NT2/D1 (cell line): ENCODE measurements at regions not wholly inside any gene's neighbourhood (a gene's known extent, or its start where the extent isn't known, plus 50 kb on each side); places are given as distances from the start of the nearest gene placed in this dataset.

ENCODE experiments used
- DNase-seq: peaks from one replicate; pipeline ENCODE4 v3.0.0-alpha.2; 2011; ENCODE audit warnings: low read depth, low spot score
- H3K27me3 ChIP-seq: 2 replicates; pipeline ENCODE4 v1.6.0; 2011; ENCODE audit warnings: mild to moderate bottlenecking; ENCODE audit not compliant: insufficient read length, insufficient read depth
- H3K36me3 ChIP-seq: 2 replicates; pipeline ENCODE4 v1.6.1; 2011; ENCODE audit warnings: mild to moderate bottlenecking, low read length, mixed read lengths; ENCODE audit not compliant: insufficient read depth, insufficient read length
- H3K4me1 ChIP-seq: 2 replicates; pipeline ENCODE4 v1.5.1; 2011; ENCODE audit not compliant: insufficient read depth, insufficient read length
- H3K4me3 ChIP-seq: 2 replicates; pipeline ENCODE4 v1.5.1; 2011; ENCODE audit warnings: low read depth; ENCODE audit not compliant: insufficient read length
- H3K9ac ChIP-seq: 2 replicates; pipeline ENCODE4 v1.6.0; 2011; ENCODE audit warnings: low read depth; ENCODE audit not compliant: insufficient read length
- H3K9me3 ChIP-seq: 2 replicates; pipeline ENCODE4 v1.5.1; 2011; ENCODE audit warnings: mild to moderate bottlenecking, low read length; ENCODE audit not compliant: insufficient read depth
- SUZ12 ChIP-seq: IDR thresholded peaks from 2 replicates; pipeline ENCODE4 v1.6.1; 2011; ENCODE audit not compliant: insufficient read length, insufficient read depth; ENCODE audit errors: extremely low read depth
- YY1 ChIP-seq: IDR thresholded peaks from 2 replicates; pipeline ENCODE4 v1.6.1; 2011; ENCODE audit not compliant: insufficient read length, insufficient read depth
- ZNF274 ChIP-seq: IDR thresholded peaks from 2 replicates; pipeline ENCODE4 v1.6.1; 2011; ENCODE audit warnings: mild to moderate bottlenecking, low read depth, low read length

DNA sequence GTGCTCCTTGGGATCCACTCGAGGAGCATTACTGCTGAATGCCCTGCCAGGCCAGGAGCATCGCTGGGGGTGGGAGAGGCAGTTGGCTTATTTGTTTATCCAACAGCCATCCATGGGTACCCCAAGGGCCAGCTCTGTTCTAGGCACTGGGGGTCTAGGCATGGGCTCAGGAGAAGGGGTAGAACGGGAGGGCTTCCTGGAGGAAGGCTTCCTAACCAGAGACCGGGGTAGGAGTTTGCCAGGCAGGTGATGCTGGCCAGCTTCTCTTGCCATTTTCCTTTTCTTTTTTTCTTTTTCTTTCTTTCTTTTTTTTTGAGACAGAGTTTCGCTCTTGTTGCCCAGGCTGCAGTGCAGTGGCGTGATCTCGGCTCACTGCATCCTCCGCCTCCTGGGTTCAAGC, 241.0 kb downstream of the SEC14L1 start:
- Histone ChIP-seq H3K36me3 (peaks cover 27% of the 10 kb centered on the region), H3K27me3 (no peaks in the 10 kb centered on the region), H3K4me3 (no peak overlapping the region), H3K9ac (no peak overlapping the region), H3K9me3 (no peaks in the 10 kb centered on the region), H3K4me1 (peaks cover 71% of the 10 kb centered on the region)
- no peak for DNase-seq
- TF ChIP-seq YY1 (no peak), ZNF274 (no peak), SUZ12 (no peak)

DNA sequence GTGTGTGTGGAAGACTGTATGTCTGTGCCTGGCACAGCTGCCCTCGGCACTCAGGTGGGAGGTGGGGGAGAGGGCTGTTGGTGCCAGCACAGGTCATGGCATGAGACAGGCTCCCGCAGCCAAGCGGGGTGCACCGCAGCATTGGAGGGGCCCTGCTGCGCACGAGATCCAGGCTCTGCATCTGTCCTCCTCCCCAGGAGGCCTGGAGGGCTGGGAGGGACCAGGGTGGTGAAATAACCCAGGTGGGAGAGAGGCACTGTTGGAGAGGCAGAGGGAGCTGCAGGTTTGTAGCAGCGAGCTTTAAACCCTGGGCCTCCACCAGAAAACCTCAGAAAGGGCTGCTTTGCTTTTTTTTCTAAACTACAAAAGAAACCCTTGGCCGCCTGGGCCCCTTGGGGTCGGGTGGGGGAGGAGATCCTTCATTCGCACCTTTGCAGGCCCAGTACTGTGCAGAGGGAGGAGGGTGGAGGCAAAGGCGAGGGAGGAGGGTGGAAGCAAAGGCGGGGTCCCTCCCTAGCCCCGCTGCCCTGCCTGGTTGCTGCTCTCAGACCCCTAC, 241.7 kb downstream of the SEC14L1 start:
- H3K9me3 ChIP-seq, result no peaks in the 10 kb centered on the region
- peak overlapping the region; percentile 58 for H3K9ac ChIP-seq
- DNase-seq, result no peak
- TF ChIP-seq SUZ12 (no peak), ZNF274 (no peak)
- no peak overlapping the region for H3K4me3 ChIP-seq
- peaks cover 30% of the 10 kb centered on the region for H3K36me3 ChIP-seq
- H3K4me1 ChIP-seq, result peaks cover 71% of the 10 kb centered on the region
- no peaks in the 10 kb centered on the region for H3K27me3 ChIP-seq

DNA sequence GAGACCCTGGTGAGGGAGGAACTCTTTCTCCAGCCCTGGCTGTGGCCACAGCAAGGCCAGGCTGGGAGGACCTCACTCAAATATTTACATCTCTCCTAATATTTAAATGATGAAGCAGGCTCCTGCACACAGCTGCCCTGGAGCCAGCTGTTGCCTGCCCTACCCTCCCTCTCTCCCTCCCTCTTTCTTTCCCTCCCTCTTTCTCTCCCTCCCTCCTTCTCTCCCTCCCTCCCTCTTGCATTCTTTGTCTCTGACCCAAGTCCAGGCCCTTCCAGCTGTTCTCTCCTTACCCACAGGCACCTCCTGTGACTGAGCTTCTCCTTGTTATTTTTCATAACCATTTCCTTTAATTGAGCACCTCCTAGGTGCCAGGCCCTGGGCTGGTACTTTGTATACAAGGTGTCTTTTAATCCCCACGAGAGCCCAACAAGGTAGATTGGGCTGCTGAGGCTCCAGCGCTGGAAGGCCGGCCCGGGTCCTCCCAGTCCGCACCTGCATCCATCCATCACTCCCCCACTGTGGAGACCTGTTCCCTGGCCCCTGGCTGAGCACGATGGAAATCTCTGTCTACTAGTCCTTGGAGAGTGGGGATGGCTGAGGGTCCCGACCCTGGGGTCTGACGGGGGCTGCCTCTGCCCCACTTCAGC, 242.3 kb downstream of the SEC14L1 start:
- Histone ChIP-seq H3K4me3 (no peak overlapping the region), H3K9ac (peak overlapping the region; percentile 58), H3K27me3 (no peaks in the 10 kb centered on the region), H3K4me1 (peaks cover 67% of the 10 kb centered on the region), H3K9me3 (no peaks in the 10 kb centered on the region), H3K36me3 (peaks cover 29% of the 10 kb centered on the region)
- no peak for DNase-seq
- no peak for TF ChIP-seq SUZ12
- no peak for TF ChIP-seq ZNF274
- no peak for TF ChIP-seq YY1

DNA sequence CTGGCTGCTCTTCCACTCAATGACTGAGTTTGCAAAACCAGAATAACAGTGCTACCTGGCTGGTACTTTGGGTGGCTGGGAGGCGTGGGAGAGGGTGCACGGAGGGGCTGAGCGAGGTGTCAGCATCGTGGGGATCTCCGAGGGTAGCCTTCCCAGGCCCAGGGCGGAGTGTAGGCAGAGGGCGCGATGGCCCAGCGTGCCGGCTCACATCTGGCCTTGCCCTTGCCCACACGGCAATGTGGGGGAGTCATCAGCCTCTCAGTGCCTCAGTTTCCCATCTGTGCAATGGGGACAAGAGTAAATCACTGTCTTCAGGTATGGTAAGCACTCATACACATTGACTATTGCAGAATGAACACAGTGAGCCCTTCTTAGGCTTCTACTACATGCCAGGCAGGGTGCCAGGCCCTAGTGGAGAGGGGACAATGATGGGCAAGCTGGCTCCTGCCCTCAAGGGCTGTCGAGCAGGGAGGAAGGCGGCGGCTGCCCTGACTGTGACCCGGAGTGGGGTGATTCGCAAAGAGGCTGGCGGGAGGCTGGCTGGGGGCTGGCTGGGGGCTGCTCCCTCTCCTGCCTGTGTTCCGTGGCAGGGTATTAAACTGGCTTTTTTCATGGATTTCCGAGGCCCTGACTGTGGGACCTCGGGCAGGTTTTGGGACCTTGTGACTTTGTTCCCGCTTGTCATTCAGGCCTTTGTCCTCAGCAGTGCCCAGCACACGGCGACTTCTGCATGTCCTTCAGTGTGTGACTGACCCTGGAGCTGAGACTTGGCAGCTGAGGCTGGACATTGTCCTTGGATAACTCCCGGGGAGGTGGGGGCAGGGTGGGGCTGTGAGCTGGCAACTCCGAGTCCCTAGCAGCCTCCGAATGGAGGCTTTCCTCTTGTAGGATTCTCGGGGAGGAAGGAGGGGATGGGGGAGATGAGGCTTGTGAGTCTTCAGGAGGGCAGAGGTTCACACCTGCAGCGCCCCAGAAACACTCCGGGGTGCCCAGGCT, 243.1 kb downstream of the SEC14L1 start:
- peak overlapping the region; percentile 27 for H3K9ac ChIP-seq
- H3K36me3 ChIP-seq, result peaks cover 26% of the 10 kb centered on the region
- DNase-seq, result no peak
- H3K27me3 ChIP-seq, result no peaks in the 10 kb centered on the region
- H3K4me1 ChIP-seq, result peaks cover 66% of the 10 kb centered on the region
- no peak overlapping the region for H3K4me3 ChIP-seq
- H3K9me3 ChIP-seq, result no peaks in the 10 kb centered on the region
- TF ChIP-seq SUZ12 (no peak), YY1 (no peak), ZNF274 (no peak)

DNA sequence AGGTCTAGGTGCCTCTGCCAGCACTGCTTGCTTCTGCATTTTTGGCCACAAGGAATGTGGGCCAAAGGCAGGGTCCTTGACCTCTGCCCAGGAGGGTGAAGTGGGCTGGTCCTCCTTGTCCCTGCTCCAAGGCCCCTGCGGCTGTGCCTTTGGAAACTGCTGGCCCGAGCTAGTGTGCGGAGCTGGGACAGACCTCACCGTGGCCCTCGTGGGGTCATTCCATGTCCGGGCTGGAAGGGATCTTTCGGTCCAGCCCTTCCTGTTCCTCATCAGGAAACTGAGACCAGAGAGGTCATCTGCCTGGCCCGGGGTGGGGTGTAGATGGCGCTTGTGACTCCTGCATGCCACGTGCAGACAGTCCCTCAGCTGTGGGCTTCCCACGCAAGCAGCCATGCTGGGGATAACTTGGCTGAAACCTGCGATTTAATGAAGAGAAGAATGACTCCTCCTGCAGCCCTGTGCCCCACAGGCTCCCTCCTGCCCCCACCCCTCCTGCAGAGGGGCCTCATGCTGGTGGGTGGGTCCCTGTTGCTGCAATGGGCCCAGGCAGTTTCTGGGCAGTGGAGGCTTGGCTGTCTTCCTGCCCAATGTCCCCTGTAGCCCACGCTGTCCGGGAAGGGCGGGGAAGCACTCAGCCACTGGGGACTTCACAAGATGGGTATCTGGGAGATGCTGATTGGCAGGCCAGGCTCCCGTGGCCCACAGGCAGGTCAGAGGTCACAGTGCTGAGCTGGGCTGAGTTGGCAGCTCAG, 245.2 kb downstream of the SEC14L1 start:
- H3K9me3 ChIP-seq, result no peaks in the 10 kb centered on the region
- H3K36me3 ChIP-seq, result peaks cover 23% of the 10 kb centered on the region
- peaks cover 67% of the 10 kb centered on the region for H3K4me1 ChIP-seq
- TF ChIP-seq ZNF274, result no peak
- no peak for TF ChIP-seq YY1
- TF ChIP-seq SUZ12, result no peak
- peak overlapping the region; percentile 46 for H3K9ac ChIP-seq
- no peak for DNase-seq
- H3K4me3 ChIP-seq, result no peak overlapping the region
- no peaks in the 10 kb centered on the region for H3K27me3 ChIP-seq

DNA sequence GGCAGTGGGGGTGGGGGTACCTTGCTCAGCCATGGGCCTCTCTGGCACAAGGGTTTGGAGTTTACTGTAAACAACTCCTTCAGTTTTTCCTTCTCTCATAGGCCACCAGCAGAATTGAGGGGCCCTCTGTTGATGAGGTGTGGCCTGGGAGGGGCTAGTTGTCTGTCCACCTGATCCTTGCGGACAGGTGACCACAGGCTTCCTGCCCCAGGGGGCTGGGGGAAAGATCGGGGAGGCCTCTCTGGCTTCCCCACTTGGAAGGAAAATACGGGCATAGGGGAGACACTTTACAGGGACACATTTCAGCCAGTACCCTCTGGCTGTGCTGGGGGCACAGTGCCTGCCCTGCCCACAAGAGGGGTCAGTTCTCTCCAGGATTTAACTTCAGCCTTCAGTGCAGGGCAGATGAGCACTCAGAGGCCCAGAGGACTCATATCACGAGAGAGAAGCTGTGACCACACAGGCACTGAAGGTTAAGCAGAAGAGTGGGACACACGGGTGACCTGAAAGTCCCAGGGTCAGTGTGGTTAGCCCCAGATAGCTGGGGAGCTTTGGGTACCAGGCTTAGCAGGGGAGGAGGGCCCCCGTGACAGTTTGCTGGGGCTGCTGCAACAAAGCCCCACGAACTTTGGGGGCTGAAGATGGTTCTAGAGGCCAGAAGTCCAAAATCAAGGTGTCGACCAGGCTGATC, 245.9 kb downstream of the SEC14L1 start:
- no peak for DNase-seq
- Histone ChIP-seq H3K27me3 (no peaks in the 10 kb centered on the region), H3K4me3 (no peak overlapping the region), H3K9ac (peak overlapping the region; percentile 46), H3K36me3 (peaks cover 23% of the 10 kb centered on the region), H3K9me3 (no peaks in the 10 kb centered on the region), H3K4me1 (peaks cover 67% of the 10 kb centered on the region)
- TF ChIP-seq SUZ12 (no peak), ZNF274 (no peak), YY1 (no peak)
